Central memory CD8-positive, alpha-beta T cell (primary cell): ENCODE measurements at regions not wholly inside any gene's neighbourhood (a gene's known extent, or its start where the extent isn't known, plus 50 kb on each side); places are given as distances from the start of the nearest gene placed in this dataset.
A peak's percentile ranks its signal among the peaks of the same experiment; 100 is the strongest.
"Not testable (repeated sequence)": the region's sequence is repeated elsewhere in the genome, so short reads cannot be mapped to it uniquely, and the experiment has no call there.

ENCODE experiments used
- ATAC-seq: fragments of 150-1000 bp; cut with Tn5 transposase; replicated peaks from 2 replicates; pipeline ENCODE4 v1.10.0; 2022; ENCODE audit warnings: mild to moderate bottlenecking, moderate FRiP score, moderate number of reproducible peaks; ENCODE audit not compliant: poor library complexity, severe bottlenecking; ENCODE audit errors: extremely low read depth
- DNase-seq, 2 donors: peaks; one replicate each; pipeline ENCODE4 v3.0.0; 2021; ENCODE audit warnings: low spot score in 2 of 2
- H3K27ac Mint-ChIP-seq: one replicate; pipeline ENCODE4 v1.8.0; 2022; ENCODE audit warnings: low read depth, mild to moderate bottlenecking, moderate library complexity, mixed read lengths
- H3K27me3 Mint-ChIP-seq: one replicate; pipeline ENCODE4 v1.8.0; 2022; ENCODE audit warnings: mixed read lengths
- H3K36me3 Mint-ChIP-seq: one replicate; pipeline ENCODE4 v1.8.0; 2022; ENCODE audit warnings: mild to moderate bottlenecking, moderate library complexity, mixed read lengths; ENCODE audit not compliant: insufficient read depth
- H3K4me1 Mint-ChIP-seq: one replicate; pipeline ENCODE4 v1.8.0; 2022; ENCODE audit warnings: mixed read lengths
- H3K4me3 Mint-ChIP-seq: one replicate; pipeline ENCODE4 v1.8.0; 2022; ENCODE audit warnings: mild to moderate bottlenecking, moderate library complexity, mixed read lengths
- H3K9me3 Mint-ChIP-seq: one replicate; pipeline ENCODE4 v1.8.0; 2022; ENCODE audit warnings: mixed read lengths

- no peak overlapping the region for H3K27ac Mint-ChIP-seq
- H3K36me3 Mint-ChIP-seq, result peaks cover 6% of the 10 kb centered on the region
- H3K4me3 Mint-ChIP-seq, result no peak overlapping the region
- no peaks in the 10 kb centered on the region for H3K27me3 Mint-ChIP-seq
- H3K4me1 Mint-ChIP-seq, result no peaks in the 10 kb centered on the region
- H3K9me3 Mint-ChIP-seq, result no peaks in the 10 kb centered on the region
- ATAC-seq (no peak), DNase-seq (no peak)
These were observed 82.7 kb upstream of the NAA35 start for GRCh38 chr9:85858056-85858750.

- peak overlapping the region; percentile 7 for H3K27ac Mint-ChIP-seq
- DNase-seq (no peak), ATAC-seq (no peak)
- H3K36me3 Mint-ChIP-seq, result peaks cover 8% of the 10 kb centered on the region
- no peak overlapping the region for H3K4me3 Mint-ChIP-seq
- H3K9me3 Mint-ChIP-seq, result no peaks in the 10 kb centered on the region
- no peaks in the 10 kb centered on the region for H3K4me1 Mint-ChIP-seq
- no peaks in the 10 kb centered on the region for H3K27me3 Mint-ChIP-seq
These were observed 81.2 kb upstream of the NAA35 start for GRCh38 chr9:85859765-85860164.

DNA sequence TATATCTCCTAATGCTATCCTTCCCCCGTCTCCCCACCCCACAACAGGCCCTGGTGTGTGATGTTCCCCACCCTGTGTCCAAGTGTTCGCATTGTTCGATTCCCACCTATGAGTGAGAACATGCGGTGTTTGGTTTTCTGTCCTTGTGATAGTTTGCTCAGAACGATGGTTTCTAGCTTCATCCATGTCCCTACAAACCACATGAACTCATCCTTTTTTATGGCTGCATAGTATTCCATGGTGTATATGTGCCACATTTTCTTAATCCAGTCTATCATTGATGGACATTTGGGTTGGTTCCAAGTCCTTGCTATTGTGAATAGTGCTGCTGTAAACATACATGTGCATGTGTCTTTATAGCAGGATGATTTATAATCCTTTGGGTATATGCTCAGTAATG, 79.1 kb upstream of the NAA35 start:
- not testable (repeated sequence) for H3K27ac Mint-ChIP-seq, DNase-seq, ATAC-seq, H3K36me3 Mint-ChIP-seq, H3K4me3 Mint-ChIP-seq, H3K4me1 Mint-ChIP-seq, H3K27me3 Mint-ChIP-seq, H3K9me3 Mint-ChIP-seq

- DNase-seq (no peak), ATAC-seq (no peak)
- Mint-ChIP-seq H3K27me3 (no peaks in the 10 kb centered on the region), H3K9me3 (no peaks in the 10 kb centered on the region), H3K36me3 (peaks cover 4% of the 10 kb centered on the region), H3K27ac (no peak overlapping the region), H3K4me1 (peaks cover 10% of the 10 kb centered on the region), H3K4me3 (no peak overlapping the region)
These were observed 77.1 kb upstream of the NAA35 start for GRCh38 chr9:85863875-85864274.

DNA sequence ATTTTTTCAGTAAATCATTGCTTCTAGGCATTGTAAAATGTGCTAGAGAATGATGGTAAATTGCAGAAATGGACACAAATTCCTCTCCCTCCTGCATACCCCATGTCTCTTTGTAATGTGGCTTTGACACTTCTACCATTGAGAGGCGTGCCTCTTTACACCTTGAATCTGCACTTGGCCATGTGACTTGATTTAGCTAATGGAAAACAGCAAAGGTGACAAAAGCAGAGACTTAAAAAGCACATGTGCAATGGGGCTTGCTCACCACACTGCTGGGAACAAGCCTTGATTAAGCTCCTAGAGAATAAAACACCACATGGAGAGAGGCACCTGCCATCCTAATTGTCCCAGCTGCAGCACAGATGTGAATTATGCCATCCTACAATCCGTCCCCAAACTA, 69.9 kb upstream of the NAA35 start:
- DNase-seq (no peak), ATAC-seq (peak; percentile 64)
- H3K27me3 Mint-ChIP-seq, result no peaks in the 10 kb centered on the region
- no peaks in the 10 kb centered on the region for H3K9me3 Mint-ChIP-seq
- H3K4me1 Mint-ChIP-seq, result peaks cover 33% of the 10 kb centered on the region
- no peak overlapping the region for H3K4me3 Mint-ChIP-seq
- no peaks in the 10 kb centered on the region for H3K36me3 Mint-ChIP-seq
- H3K27ac Mint-ChIP-seq, result no peak overlapping the region

- peaks cover 33% of the 10 kb centered on the region for H3K4me1 Mint-ChIP-seq
- not testable (repeated sequence) for H3K27me3 Mint-ChIP-seq, H3K9me3 Mint-ChIP-seq, DNase-seq, H3K36me3 Mint-ChIP-seq, ATAC-seq
- H3K27ac Mint-ChIP-seq, result peak overlapping the region; percentile 64
- H3K4me3 Mint-ChIP-seq, result peak overlapping the region; percentile 15
These were observed 69.3 kb upstream of the NAA35 start for GRCh38 chr9:85871683-85872082.

DNA sequence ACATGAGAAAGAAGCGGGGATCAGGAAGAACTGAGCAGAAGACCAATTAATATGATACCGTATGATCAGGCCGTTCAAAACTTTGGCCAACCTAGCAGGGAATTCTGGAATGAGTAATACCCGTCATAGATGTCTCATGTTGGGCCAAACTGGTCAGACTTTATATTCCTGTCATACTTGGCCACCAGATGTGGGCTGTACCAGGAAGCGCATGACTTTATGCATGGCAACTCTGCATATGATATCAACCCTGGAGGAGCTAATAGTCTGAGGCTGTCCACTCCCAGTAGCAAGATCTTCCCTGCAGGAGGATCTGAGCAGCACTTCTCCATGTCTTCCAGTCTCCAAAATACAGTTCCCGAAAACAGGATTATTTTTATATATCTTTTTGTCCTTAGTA, 68.5 kb upstream of the NAA35 start:
- Mint-ChIP-seq H3K4me1 (peaks cover 33% of the 10 kb centered on the region), H3K4me3 (no peak overlapping the region), H3K36me3 (no peaks in the 10 kb centered on the region)

GRCh38 chr9:85876628-85877027, 64.3 kb upstream of the NAA35 start:
- ATAC-seq (no peak), DNase-seq (no peak)
- no peaks in the 10 kb centered on the region for H3K9me3 Mint-ChIP-seq
- peaks cover 3% of the 10 kb centered on the region for H3K4me1 Mint-ChIP-seq
- H3K36me3 Mint-ChIP-seq, result no peaks in the 10 kb centered on the region
- no peak overlapping the region for H3K4me3 Mint-ChIP-seq
- no peaks in the 10 kb centered on the region for H3K27me3 Mint-ChIP-seq
- no peak overlapping the region for H3K27ac Mint-ChIP-seq

More for the DNA sequence above, 68.5 kb upstream of the NAA35 start:
- H3K27ac Mint-ChIP-seq, result no peak overlapping the region
- H3K9me3 Mint-ChIP-seq, result no peaks in the 10 kb centered on the region
- no peaks in the 10 kb centered on the region for H3K27me3 Mint-ChIP-seq
- no peak for ATAC-seq
- DNase-seq, result no peak

DNA sequence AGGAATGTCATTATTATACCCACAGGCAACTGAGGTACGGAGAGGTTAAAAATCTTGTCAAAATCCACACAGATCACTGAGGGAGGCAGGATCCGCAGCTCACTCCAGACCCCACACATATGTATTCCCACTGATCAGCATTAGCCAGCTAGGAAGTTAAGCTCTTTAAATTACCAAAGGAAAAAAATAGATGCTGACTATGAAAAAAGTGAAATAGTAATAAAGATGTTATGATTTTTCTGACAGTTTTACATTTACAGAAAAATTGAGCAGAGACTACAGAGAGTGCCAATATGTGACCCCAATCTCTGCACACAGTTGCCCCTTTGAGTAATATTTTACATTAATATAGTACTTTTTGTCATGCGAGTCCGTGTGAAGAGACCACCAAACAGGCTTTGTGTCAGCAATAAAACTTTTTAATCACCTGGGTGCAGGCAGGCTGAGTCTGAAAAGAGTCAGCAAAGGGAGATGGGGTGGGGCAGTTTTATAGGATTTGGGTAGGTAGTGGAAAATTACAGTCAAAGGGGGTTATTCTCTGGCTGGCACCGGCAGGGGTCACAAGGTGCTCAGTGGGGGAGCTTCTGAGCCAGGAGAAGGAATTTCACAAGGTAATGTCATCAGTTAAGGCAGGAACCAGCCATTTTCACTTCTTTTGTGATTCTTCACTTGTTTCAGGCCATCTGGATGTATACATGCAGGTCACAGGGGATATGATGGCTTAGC, 61.9 kb upstream of the NAA35 start:
- not testable (repeated sequence) for H3K4me1 Mint-ChIP-seq, H3K27ac Mint-ChIP-seq, H3K27me3 Mint-ChIP-seq, ATAC-seq, H3K4me3 Mint-ChIP-seq, H3K36me3 Mint-ChIP-seq, DNase-seq, H3K9me3 Mint-ChIP-seq

- not testable (repeated sequence) for H3K4me3 Mint-ChIP-seq, H3K4me1 Mint-ChIP-seq, H3K9me3 Mint-ChIP-seq, H3K27me3 Mint-ChIP-seq, DNase-seq, H3K36me3 Mint-ChIP-seq, H3K27ac Mint-ChIP-seq, ATAC-seq
These were observed 60.4 kb upstream of the NAA35 start for GRCh38 chr9:85880507-85880906.

- H3K4me3 Mint-ChIP-seq, result no peak overlapping the region
- no peaks in the 10 kb centered on the region for H3K4me1 Mint-ChIP-seq
- no peaks in the 10 kb centered on the region for H3K9me3 Mint-ChIP-seq
- DNase-seq, result no peak
- H3K27me3 Mint-ChIP-seq, result no peaks in the 10 kb centered on the region
- H3K36me3 Mint-ChIP-seq, result peaks cover 2% of the 10 kb centered on the region
- no peak for ATAC-seq
- no peak overlapping the region for H3K27ac Mint-ChIP-seq
These were observed 56.7 kb upstream of the NAA35 start for GRCh38 chr9:85884256-85884655.

- H3K4me3 Mint-ChIP-seq, result no peak overlapping the region
- ATAC-seq (no peak), DNase-seq (no peak)
- no peaks in the 10 kb centered on the region for H3K4me1 Mint-ChIP-seq
- peaks cover 5% of the 10 kb centered on the region for H3K9me3 Mint-ChIP-seq
- H3K27me3 Mint-ChIP-seq, result no peaks in the 10 kb centered on the region
- H3K36me3 Mint-ChIP-seq, result peaks cover 2% of the 10 kb centered on the region
- no peak overlapping the region for H3K27ac Mint-ChIP-seq
These were observed 50.0 kb upstream of the NAA35 start for GRCh38 chr9:85890962-85891361.
